HEK293 (cell line): ENCODE measurements at regions not wholly inside any gene's neighbourhood (a gene's known extent, or its start where the extent isn't known, plus 50 kb on each side); places are given as distances from the start of the nearest gene placed in this dataset.
A peak's percentile ranks its signal among the peaks of the same experiment; 100 is the strongest.

ENCODE experiments used
- CTCF ChIA-PET: fragments of 350-600 bp; formaldehyde crosslinking; extraction: SDS; loops from one replicate; lab custom pipeline; 2021; ENCODE audit warnings: antibody characterized with exemption; lab: Yijun Ruan, JAX
- POLR2A ChIA-PET: fragments of 300-600 bp; formaldehyde crosslinking; extraction: SDS; loops from one replicate; lab custom pipeline; 2020; ENCODE audit warnings: antibody characterized with exemption, inconsistent platforms; lab: Yijun Ruan, JAX
- H3K27ac ChIP-seq: fragments of 200-500 bp; sonication (Bioruptor generic); 2 replicates; pipeline ENCODE4 v1.5.1; 2014; ENCODE audit warnings: low read depth, low read length, control low read depth, inconsistent platforms; ENCODE audit errors: extremely low read depth
- H3K36me3 ChIP-seq, 2 experiments: fragments of 200-500 bp in 1 of 2; sonication (Bioruptor generic) in 1 of 2; 1 replicate in 1 of 2; 2 replicates in 1 of 2; pipeline ENCODE4 v1.5.1; 2014 to 2017; ENCODE audit warnings: inconsistent platforms in 2 of 2, low read length in 2 of 2; ENCODE audit not compliant: control insufficient read depth in 2 of 2, insufficient read depth in 1 of 2
- H3K4me1 ChIP-seq: fragments of 200-500 bp; sonication (Bioruptor generic); 2 replicates; pipeline ENCODE4 v1.5.1; 2014; ENCODE audit warnings: mild to moderate bottlenecking, low read length, inconsistent platforms; ENCODE audit not compliant: control insufficient read depth, insufficient read depth
- H3K4me3 ChIP-seq: 2 replicates; pipeline ENCODE4 v1.5.1; 2011; ENCODE audit warnings: low read depth, mild to moderate bottlenecking, control low read depth, low read length, moderate library complexity
- H3K9me3 ChIP-seq: fragments of 200-500 bp; sonication (Bioruptor generic); 2 replicates; pipeline ENCODE4 v1.5.1; 2014; ENCODE audit warnings: low read depth, low read length, inconsistent platforms; ENCODE audit not compliant: control insufficient read depth, insufficient read depth
- GLIS2 ChIP-seq: fragments of 450-650 bp; formaldehyde crosslinking; IDR thresholded peaks from 2 replicates; pipeline ENCODE4 v1.5.1; 2016; ENCODE audit warnings: missing biosample characterization, missing genetic modification characterization
- HOXC10 ChIP-seq: sonication (generic); formaldehyde crosslinking; IDR thresholded peaks from 2 replicates; pipeline ENCODE4 v1.8.1; 2023; ENCODE audit warnings: mild to moderate bottlenecking, missing genetic modification reagents
- IKZF3 ChIP-seq: fragments of 450-650 bp; IDR thresholded peaks from 2 replicates; pipeline ENCODE4 v1.5.0; 2018; ENCODE audit warnings: missing biosample characterization, mild to moderate bottlenecking, missing genetic modification characterization, moderate library complexity
- ZBTB48 ChIP-seq: fragments of 450-650 bp; formaldehyde crosslinking; IDR thresholded peaks from 2 replicates; pipeline ENCODE4 v1.5.1; 2016; ENCODE audit warnings: missing biosample characterization, missing genetic modification characterization
- ZFHX2 ChIP-seq: fragments of 450-650 bp; formaldehyde crosslinking; conservative IDR thresholded peaks from 2 replicates; pipeline ENCODE4 v1.5.1; 2016; ENCODE audit warnings: missing biosample characterization, missing genetic modification characterization
- ZNF121 ChIP-seq: fragments of 450-650 bp; formaldehyde crosslinking; IDR thresholded peaks from 2 replicates; pipeline ENCODE4 v1.5.1; 2016; ENCODE audit warnings: missing biosample characterization, missing genetic modification characterization
- ZNF175 ChIP-seq: fragments of 450-650 bp; formaldehyde crosslinking; IDR thresholded peaks from 2 replicates; pipeline ENCODE4 v1.5.1; 2016; ENCODE audit warnings: missing biosample characterization, missing genetic modification characterization
- ZNF24 ChIP-seq: fragments of 450-650 bp; formaldehyde crosslinking; IDR thresholded peaks from 2 replicates; pipeline ENCODE4 v1.5.1; 2016; ENCODE audit warnings: missing biosample characterization, missing genetic modification characterization
- ZNF311 ChIP-seq: fragments of 450-650 bp; formaldehyde crosslinking; IDR thresholded peaks from 2 replicates; pipeline ENCODE4 v1.5.1; 2017; ENCODE audit warnings: missing biosample characterization, missing genetic modification characterization, borderline replicate concordance
- ZNF335 ChIP-seq: fragments of 450-650 bp; formaldehyde crosslinking; conservative IDR thresholded peaks from 2 replicates; pipeline ENCODE4 v1.5.1; 2016; ENCODE audit warnings: missing biosample characterization, missing genetic modification characterization
- ZNF423 ChIP-seq: fragments of 450-650 bp; formaldehyde crosslinking; IDR thresholded peaks from 2 replicates; pipeline ENCODE4 v1.5.1; 2016; ENCODE audit warnings: missing biosample characterization, missing genetic modification characterization
- ZNF433 ChIP-seq: fragments of 450-650 bp; formaldehyde crosslinking; IDR thresholded peaks from 2 replicates; pipeline ENCODE4 v1.5.1; 2016; ENCODE audit warnings: missing biosample characterization, missing genetic modification characterization, low read depth
- ZNF548 ChIP-seq: fragments of 450-650 bp; formaldehyde crosslinking; IDR thresholded peaks from 2 replicates; pipeline ENCODE4 v1.5.1; 2016; ENCODE audit warnings: missing biosample characterization, missing genetic modification characterization
- ZNF600 ChIP-seq: fragments of 450-650 bp; formaldehyde crosslinking; IDR thresholded peaks from 2 replicates; pipeline ENCODE4 v1.5.1; 2016; ENCODE audit warnings: missing biosample characterization, missing genetic modification characterization
- ZNF624 ChIP-seq: fragments of 450-650 bp; formaldehyde crosslinking; IDR thresholded peaks from 2 replicates; pipeline ENCODE4 v1.5.1; 2017; ENCODE audit warnings: missing biosample characterization, missing genetic modification characterization
- ZNF654 ChIP-seq: fragments of 450-650 bp; formaldehyde crosslinking; IDR thresholded peaks from 2 replicates; pipeline ENCODE4 v1.5.1; 2016; ENCODE audit warnings: low read depth, missing biosample characterization, missing genetic modification characterization
- ZNF664 ChIP-seq: fragments of 450-650 bp; formaldehyde crosslinking; IDR thresholded peaks from 2 replicates; pipeline ENCODE4 v1.5.1; 2016; ENCODE audit warnings: missing biosample characterization, missing genetic modification characterization
- ZNF677 ChIP-seq: fragments of 450-650 bp; IDR thresholded peaks from 2 replicates; pipeline ENCODE4 v1.5.0; 2018; ENCODE audit warnings: missing biosample characterization, mild to moderate bottlenecking, missing genetic modification characterization, moderate library complexity
- ZNF785 ChIP-seq: fragments of 450-650 bp; formaldehyde crosslinking; IDR thresholded peaks from 2 replicates; pipeline ENCODE4 v1.5.1; 2016; ENCODE audit warnings: missing biosample characterization, missing genetic modification characterization
- ZNF830 ChIP-seq: fragments of 450-650 bp; IDR thresholded peaks from 2 replicates; pipeline ENCODE4 v1.5.0; 2018; ENCODE audit warnings: missing biosample characterization, missing genetic modification characterization, low read depth, mild to moderate bottlenecking, moderate library complexity
- ZNF843 ChIP-seq: fragments of 450-650 bp; formaldehyde crosslinking; IDR thresholded peaks from 2 replicates; pipeline ENCODE4 v1.5.1; 2016; ENCODE audit warnings: missing biosample characterization, missing genetic modification characterization
- ZSCAN30 ChIP-seq: fragments of 450-650 bp; IDR thresholded peaks from 2 replicates; pipeline ENCODE4 v1.5.1; 2018; ENCODE audit warnings: missing biosample characterization, mild to moderate bottlenecking, missing genetic modification characterization, moderate library complexity
- TF ChIP-seq, protein P1 (sequence below): fragments of 450-650 bp; formaldehyde crosslinking; IDR thresholded peaks from 2 replicates; pipeline ENCODE4 v1.5.1; 2016; ENCODE audit warnings: missing biosample characterization, missing genetic modification characterization
- TF ChIP-seq, protein P2 (sequence below): fragments of 450-650 bp; formaldehyde crosslinking; IDR thresholded peaks from 2 replicates; pipeline ENCODE4 v1.5.1; 2017; ENCODE audit warnings: missing biosample characterization, missing genetic modification characterization

DNA sequence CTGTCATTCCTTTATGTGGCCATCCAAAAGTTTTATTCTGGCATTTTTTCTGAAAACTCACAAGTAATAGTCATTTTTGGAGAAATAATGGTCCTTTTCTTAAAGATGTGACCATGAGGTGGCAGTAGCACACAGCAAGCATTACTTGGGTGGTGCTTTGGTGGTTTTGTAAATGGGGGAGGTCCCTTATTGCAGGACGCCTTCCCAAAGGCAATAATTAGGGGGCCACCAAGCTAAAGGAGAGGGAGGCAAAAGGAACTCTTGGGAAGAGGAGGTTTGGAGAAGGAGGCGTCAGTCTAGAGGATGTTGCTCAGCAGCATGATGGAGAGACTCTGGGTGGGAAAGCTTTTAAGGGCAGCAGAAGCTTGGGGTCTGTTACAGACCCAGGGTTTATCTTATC, 422.6 kb upstream of the MMS22L start:
- Histone ChIP-seq H3K27ac (no peak overlapping the region), H3K4me3 (no peak overlapping the region), H3K36me3 (no peaks in the 10 kb centered on the region), H3K4me1 (no peaks in the 10 kb centered on the region), H3K9me3 (no peaks in the 10 kb centered on the region)
- POLR2A ChIA-PET, result no interaction called here
- no peak for TF ChIP-seq ZNF624
- no peak for TF ChIP-seq ZNF785 (tag by site-specific recombination)
- peak; percentile 52 for TF ChIP-seq ZNF654
- CTCF ChIA-PET, result interaction anchor here (0.5 to 1.5 kb wide), 9 partner anchors 9 to 810 kb away, joined by 3 to 5 read pairs (median 3); no protein-coding TSS in a partner anchor

DNA sequence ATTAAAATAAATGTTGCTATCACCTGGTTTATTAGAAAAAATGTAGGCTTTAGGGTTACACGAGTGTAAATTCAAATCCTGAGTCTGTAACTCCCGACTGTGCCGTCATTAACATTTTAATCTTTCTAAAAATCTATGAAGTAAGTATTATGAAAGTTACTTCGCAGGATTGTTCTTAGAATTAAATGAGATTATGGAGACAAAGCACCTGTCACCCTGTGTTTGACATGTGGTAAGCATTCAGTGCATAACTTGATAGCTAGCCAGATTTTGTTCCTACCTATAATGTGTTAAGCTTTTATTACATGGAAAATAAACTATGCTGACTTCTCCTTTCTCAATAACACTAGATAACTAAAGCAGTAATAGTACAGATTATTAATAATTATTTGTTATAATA, 429.7 kb upstream of the MMS22L start:
- H3K27ac ChIP-seq, result no peak overlapping the region
- H3K4me1 ChIP-seq, result no peaks in the 10 kb centered on the region
- CTCF ChIA-PET, result interaction anchor here (0.5 kb wide), 1 partner anchor 76 kb away, joined by 3 read pairs; no protein-coding TSS in a partner anchor
- H3K9me3 ChIP-seq, result no peaks in the 10 kb centered on the region
- no peak for TF ChIP-seq ZFHX2 (tag by site-specific recombination)
- no peak for TF ChIP-seq ZNF121 (tag by site-specific recombination)
- no peak for TF ChIP-seq ZNF843 (tag by site-specific recombination)
- TF ChIP-seq ZNF24 (tag by site-specific recombination), result no peak
- TF ChIP-seq, protein P1, sequence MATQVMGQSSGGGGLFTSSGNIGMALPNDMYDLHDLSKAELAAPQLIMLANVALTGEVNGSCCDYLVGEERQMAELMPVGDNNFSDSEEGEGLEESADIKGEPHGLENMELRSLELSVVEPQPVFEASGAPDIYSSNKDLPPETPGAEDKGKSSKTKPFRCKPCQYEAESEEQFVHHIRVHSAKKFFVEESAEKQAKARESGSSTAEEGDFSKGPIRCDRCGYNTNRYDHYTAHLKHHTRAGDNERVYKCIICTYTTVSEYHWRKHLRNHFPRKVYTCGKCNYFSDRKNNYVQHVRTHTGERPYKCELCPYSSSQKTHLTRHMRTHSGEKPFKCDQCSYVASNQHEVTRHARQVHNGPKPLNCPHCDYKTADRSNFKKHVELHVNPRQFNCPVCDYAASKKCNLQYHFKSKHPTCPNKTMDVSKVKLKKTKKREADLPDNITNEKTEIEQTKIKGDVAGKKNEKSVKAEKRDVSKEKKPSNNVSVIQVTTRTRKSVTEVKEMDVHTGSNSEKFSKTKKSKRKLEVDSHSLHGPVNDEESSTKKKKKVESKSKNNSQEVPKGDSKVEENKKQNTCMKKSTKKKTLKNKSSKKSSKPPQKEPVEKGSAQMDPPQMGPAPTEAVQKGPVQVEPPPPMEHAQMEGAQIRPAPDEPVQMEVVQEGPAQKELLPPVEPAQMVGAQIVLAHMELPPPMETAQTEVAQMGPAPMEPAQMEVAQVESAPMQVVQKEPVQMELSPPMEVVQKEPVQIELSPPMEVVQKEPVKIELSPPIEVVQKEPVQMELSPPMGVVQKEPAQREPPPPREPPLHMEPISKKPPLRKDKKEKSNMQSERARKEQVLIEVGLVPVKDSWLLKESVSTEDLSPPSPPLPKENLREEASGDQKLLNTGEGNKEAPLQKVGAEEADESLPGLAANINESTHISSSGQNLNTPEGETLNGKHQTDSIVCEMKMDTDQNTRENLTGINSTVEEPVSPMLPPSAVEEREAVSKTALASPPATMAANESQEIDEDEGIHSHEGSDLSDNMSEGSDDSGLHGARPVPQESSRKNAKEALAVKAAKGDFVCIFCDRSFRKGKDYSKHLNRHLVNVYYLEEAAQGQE (tag by site-specific recombination), result no peak
- TF ChIP-seq ZNF830 (tag by site-specific recombination), result no peak
- TF ChIP-seq, all 188 proteins: peak for 0
- POLR2A ChIA-PET, result interaction anchor here (0.9 kb wide), 1 partner anchor 1122 kb away, joined by 3 read pairs; the partner anchor contains the start of gene POU3F2
- Histone ChIP-seq H3K36me3 (no peaks in the 10 kb centered on the region), H3K4me3 (no peak overlapping the region)

DNA sequence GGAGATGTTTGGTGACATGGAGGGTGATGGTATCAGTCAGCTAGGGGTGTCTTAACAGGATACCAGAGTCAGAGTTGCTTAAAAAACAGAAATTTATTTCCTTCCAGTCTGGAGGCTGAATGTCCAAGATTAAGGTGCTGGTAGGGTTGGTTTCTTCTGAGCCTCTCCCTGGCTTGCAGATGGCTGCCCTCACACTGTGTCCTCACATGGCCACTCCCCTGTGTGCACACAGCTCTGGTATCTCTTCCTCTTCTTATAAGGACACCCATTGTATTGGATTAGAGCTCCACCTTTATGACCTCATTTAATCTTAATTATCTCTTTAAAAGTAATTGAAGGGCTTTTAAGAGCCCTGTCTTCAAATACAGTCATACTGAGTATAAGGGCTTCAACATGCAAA, 431.8 kb upstream of the MMS22L start:
- no peaks in the 10 kb centered on the region for H3K9me3 ChIP-seq
- TF ChIP-seq ZNF335 (tag by site-specific recombination) (no peak), ZNF548 (tag by site-specific recombination) (peak; percentile 67)
- no peaks in the 10 kb centered on the region for H3K4me1 ChIP-seq
- no peak overlapping the region for H3K27ac ChIP-seq
- CTCF ChIA-PET, result interaction anchor here (1.1 kb wide), 1 partner anchor 9 kb away, joined by 3 read pairs; no protein-coding TSS in a partner anchor
- POLR2A ChIA-PET, result no interaction called here
- no peak overlapping the region for H3K4me3 ChIP-seq
- H3K36me3 ChIP-seq, result no peaks in the 10 kb centered on the region

DNA sequence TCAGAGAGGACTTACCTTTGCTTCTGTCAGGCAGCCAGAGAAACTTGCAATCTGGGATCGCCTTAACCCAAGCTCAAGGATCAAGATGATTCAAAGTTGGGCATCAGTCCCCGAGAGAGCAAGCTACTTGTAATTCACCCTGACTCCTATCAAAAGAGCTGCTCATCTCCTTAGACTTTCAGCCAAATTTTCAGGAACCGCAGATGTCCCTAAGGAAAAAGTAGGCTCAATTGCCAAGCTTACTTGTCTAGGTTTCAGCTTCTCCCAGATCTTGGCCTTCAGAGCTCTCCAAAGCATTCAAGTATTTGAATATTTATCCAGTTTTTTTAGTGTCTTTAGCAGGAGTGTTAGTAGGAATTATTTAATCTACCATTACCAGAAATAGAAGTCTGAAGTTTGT, 434.1 kb upstream of the MMS22L start:
- POLR2A ChIA-PET, result no interaction called here
- CTCF ChIA-PET, result no interaction called here
- H3K9me3 ChIP-seq, result no peaks in the 10 kb centered on the region
- no peak overlapping the region for H3K27ac ChIP-seq
- no peaks in the 10 kb centered on the region for H3K36me3 ChIP-seq
- no peaks in the 10 kb centered on the region for H3K4me1 ChIP-seq
- no peak overlapping the region for H3K4me3 ChIP-seq
- no peak for TF ChIP-seq ZNF677 (tag by site-specific recombination)
- no peak for TF ChIP-seq ZNF433 (tag by site-specific recombination)
- TF ChIP-seq ZSCAN30 (tag by site-specific recombination), result no peak
- no peak for TF ChIP-seq IKZF3
- TF ChIP-seq ZNF423 (tag by site-specific recombination), result no peak
- no peak for TF ChIP-seq ZNF664 (tag by site-specific recombination)
- no peak for TF ChIP-seq GLIS2 (tag by site-specific recombination)
- no peak for TF ChIP-seq ZFHX2 (tag by site-specific recombination)
- TF ChIP-seq, protein P2, sequence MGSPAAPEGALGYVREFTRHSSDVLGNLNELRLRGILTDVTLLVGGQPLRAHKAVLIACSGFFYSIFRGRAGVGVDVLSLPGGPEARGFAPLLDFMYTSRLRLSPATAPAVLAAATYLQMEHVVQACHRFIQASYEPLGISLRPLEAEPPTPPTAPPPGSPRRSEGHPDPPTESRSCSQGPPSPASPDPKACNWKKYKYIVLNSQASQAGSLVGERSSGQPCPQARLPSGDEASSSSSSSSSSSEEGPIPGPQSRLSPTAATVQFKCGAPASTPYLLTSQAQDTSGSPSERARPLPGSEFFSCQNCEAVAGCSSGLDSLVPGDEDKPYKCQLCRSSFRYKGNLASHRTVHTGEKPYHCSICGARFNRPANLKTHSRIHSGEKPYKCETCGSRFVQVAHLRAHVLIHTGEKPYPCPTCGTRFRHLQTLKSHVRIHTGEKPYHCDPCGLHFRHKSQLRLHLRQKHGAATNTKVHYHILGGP (tag by site-specific recombination), result no peak
- no peak for TF ChIP-seq ZNF600 (tag by site-specific recombination)
- TF ChIP-seq HOXC10 (CRISPR knock-in tag), result no peak
- TF ChIP-seq ZNF311 (tag by site-specific recombination), result no peak
- no peak for TF ChIP-seq ZBTB48
- TF ChIP-seq ZNF175, result no peak
